ENCODE measurements at regions not wholly inside any gene's neighbourhood (a gene's known extent, or its start where the extent isn't known, plus 50 kb on each side); places are given as distances from the start of the nearest gene placed in this dataset.
"Not testable (repeated sequence)": the region's sequence is repeated elsewhere in the genome, so short reads cannot be mapped to it uniquely, and the experiment has no call there.

GRCh38 chr6:71224011-71224410, 64.6 kb upstream of the OGFRL1 start:
- no peak for DNase-seq (ENCODE audit: extremely low spot score, unreplicated experiment)
- no peaks in the 10 kb centered on the region for H3K9me3 Mint-ChIP-seq
- no peaks in the 10 kb centered on the region for H3K4me1 Mint-ChIP-seq (ENCODE audit: unreplicated experiment)

GRCh38 chr6:71226151-71226550, 62.5 kb upstream of the OGFRL1 start:
- H3K4me3 Mint-ChIP-seq = no peak overlapping the region
- peaks cover 4% of the 10 kb centered on the region for H3K27me3 Mint-ChIP-seq
- no peaks in the 10 kb centered on the region for H3K9me3 Mint-ChIP-seq
- DNase-seq (ENCODE audit: extremely low spot score, unreplicated experiment) = no peak
- H3K4me1 Mint-ChIP-seq (ENCODE audit: unreplicated experiment) = no peaks in the 10 kb centered on the region
- H3K36me3 Mint-ChIP-seq = no peaks in the 10 kb centered on the region
- no peak overlapping the region for H3K27ac Mint-ChIP-seq
- TF ChIP-seq CTCF (conservative IDR thresholded peaks at IDR 0.05) = no peak

More at GRCh38 chr6:71224011-71224410, 64.6 kb upstream of the OGFRL1 start:
- Mint-ChIP-seq H3K4me3 (no peak overlapping the region), H3K27me3 (peaks cover 4% of the 10 kb centered on the region), H3K27ac (no peak overlapping the region), H3K36me3 (no peaks in the 10 kb centered on the region)
- TF ChIP-seq CTCF (conservative IDR thresholded peaks at IDR 0.05) = no peak

DNA sequence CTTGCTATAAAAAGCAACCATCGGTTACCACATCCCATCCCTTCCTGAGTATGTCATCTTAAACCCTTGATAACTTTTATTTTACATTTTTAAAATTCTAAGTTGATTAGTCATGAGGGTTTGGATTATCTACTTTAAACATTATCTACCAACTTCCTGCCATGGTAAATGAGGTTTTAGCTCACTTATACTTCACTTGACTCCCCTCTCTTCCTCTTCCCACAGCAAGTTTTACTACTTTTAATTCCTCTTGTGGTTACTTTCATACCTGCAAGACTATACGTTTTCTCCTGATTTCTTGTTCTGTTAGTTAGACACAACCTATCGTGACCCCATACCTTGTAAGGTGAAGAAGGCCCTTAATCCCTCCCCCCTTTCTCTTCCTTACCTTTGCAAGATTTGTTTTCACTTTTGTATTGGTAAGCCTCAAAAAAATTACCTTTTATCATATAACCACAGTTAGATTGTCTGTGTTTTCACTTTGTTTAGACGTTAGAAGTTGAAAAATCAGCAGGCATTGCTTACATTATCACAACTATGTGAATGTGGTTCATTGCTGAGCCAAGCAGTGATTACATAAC, 60.1 kb upstream of the OGFRL1 start:
- Mint-ChIP-seq H3K27ac (no peak overlapping the region), H3K9me3 (no peaks in the 10 kb centered on the region), H3K36me3 (no peaks in the 10 kb centered on the region), H3K27me3 (peaks cover 4% of the 10 kb centered on the region), H3K4me3 (no peak overlapping the region), H3K4me1 (ENCODE audit: unreplicated experiment) (no peaks in the 10 kb centered on the region)
- TF ChIP-seq CTCF (conservative IDR thresholded peaks at IDR 0.05) = no peak
- DNase-seq (ENCODE audit: extremely low spot score, unreplicated experiment) = no peak

GRCh38 chr6:71229477-71229876, 59.1 kb upstream of the OGFRL1 start:
- TF ChIP-seq CTCF (conservative IDR thresholded peaks at IDR 0.05) = no peak
- Mint-ChIP-seq H3K4me1 (ENCODE audit: unreplicated experiment) (no peaks in the 10 kb centered on the region), H3K27me3 (peaks cover 4% of the 10 kb centered on the region), H3K36me3 (no peaks in the 10 kb centered on the region), H3K27ac (no peak overlapping the region), H3K4me3 (no peak overlapping the region), H3K9me3 (no peaks in the 10 kb centered on the region)
- DNase-seq (ENCODE audit: extremely low spot score, unreplicated experiment) = no peak

DNA sequence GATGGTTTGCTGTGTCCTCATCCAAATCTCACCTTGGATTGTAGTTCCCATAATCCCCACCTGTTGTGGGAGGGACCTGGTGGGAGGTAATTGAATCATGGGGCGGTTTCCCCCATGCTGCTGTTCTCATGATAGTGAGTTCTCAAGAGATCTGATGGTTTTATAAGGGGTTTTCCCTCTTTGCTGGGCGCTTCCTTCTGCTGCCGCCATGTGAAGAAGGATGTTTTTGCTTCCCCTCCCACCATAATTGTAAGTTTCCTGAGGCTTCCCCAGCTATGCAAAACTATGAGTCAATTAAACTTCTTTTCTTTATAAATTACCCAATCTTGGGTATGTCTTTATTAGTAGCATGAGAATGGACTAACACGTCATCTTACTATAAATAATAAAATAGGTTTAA, 55.7 kb upstream of the OGFRL1 start:
- not testable (repeated sequence) for H3K27ac Mint-ChIP-seq; H3K4me1 Mint-ChIP-seq (ENCODE audit: unreplicated experiment); H3K9me3 Mint-ChIP-seq; H3K27me3 Mint-ChIP-seq; DNase-seq (ENCODE audit: extremely low spot score, unreplicated experiment); H3K4me3 Mint-ChIP-seq; H3K36me3 Mint-ChIP-seq

DNA sequence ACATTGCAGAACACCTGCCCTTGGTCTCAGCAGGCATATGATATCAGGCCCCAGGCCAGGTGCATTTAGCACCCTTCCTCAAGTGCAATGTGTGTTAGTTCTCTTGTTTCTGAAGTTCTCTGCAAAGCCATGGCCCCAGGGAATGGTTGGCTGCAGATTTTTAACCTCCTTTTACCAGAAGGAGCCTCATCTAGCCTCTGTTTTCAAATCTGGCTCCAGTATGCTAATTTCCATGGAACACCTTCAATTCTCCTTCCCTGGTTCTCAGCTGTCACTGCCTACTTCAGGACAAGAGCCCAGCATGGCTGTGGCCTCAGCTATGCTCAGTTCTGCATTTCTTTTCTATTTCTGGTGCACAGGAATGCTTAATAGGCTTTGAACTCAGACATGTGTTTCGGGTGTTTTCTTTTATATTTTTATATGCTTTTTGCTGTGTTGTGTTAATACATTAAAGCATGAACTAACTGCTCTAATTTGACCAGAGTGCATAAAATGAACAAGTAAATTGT, 51.6 kb upstream of the OGFRL1 start:
- Mint-ChIP-seq H3K36me3 (no peaks in the 10 kb centered on the region), H3K4me1 (ENCODE audit: unreplicated experiment) (no peaks in the 10 kb centered on the region), H3K4me3 (no peak overlapping the region), H3K27me3 (no peaks in the 10 kb centered on the region), H3K27ac (no peak overlapping the region), H3K9me3 (no peaks in the 10 kb centered on the region)
- DNase-seq (ENCODE audit: extremely low spot score, unreplicated experiment) = no peak
- TF ChIP-seq CTCF (conservative IDR thresholded peaks at IDR 0.05) = no peak
